NCI-H1105 treated with DMSO at 0.1 percent for 48 hours (cell line): ENCODE measurements at regions not wholly inside any gene's neighbourhood (a gene's known extent, or its start where the extent isn't known, plus 50 kb on each side); places are given as distances from the start of the nearest gene placed in this dataset.

Source experiments
- DNase-seq: peaks from one replicate; lab custom pipeline; 2025; lab: John Stamatoyannopoulos, UW

DNA sequence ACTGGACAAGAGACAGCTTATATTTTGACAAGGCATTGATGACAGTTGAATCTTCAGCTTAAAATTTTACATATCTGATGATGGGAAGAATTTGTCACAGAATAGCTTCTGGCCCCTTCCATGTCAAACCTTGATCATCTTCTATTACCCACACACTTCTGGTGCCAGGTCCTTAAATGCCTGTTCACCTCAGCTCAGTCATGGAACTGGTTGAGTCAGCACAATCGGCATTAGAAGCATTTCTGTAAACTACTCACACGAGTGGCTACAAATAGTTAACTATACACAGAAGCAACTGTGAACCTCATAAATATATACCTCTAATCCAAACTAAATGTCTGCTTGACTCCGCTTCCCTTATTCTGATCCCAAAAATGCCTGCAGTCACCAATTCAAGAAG, 161.2 kb downstream of the FOXO1 start:
- DNase-seq: no peak
